HG03097 (cell line): ENCODE measurements at regions not wholly inside any gene's neighbourhood (a gene's known extent, or its start where the extent isn't known, plus 50 kb on each side); places are given as distances from the start of the nearest gene placed in this dataset.
"Not testable (repeated sequence)": the region's sequence is repeated elsewhere in the genome, so short reads cannot be mapped to it uniquely, and the experiment has no call there.

ENCODE experiments used
- ATAC-seq: cut with Tn5 transposase; IDR thresholded peaks from one replicate; pipeline ENCODE4 v1.9.1; 2021; ENCODE audit not compliant: unreplicated experiment, low FRiP score

- no peak for ATAC-seq
These were observed 50.3 kb upstream of the OSBPL11 start for GRCh38 chr3:125645616-125646015.

- ATAC-seq: no peak
These were observed 51.3 kb upstream of the OSBPL11 start for GRCh38 chr3:125646581-125646980.

GRCh38 chr3:125647318-125648014 is 52.2 kb upstream of the OSBPL11 start:
- no peak for ATAC-seq

- no peak for ATAC-seq
These were observed 55.9 kb upstream of the OSBPL11 start for GRCh38 chr3:125651244-125651643.

GRCh38 chr3:125652349-125652748 is 57.1 kb upstream of the OSBPL11 start:
- no peak for ATAC-seq

GRCh38 chr3:125654526-125654925 is 59.2 kb upstream of the OSBPL11 start:
- no peak for ATAC-seq

- ATAC-seq: no peak
These were observed 67.4 kb upstream of the OSBPL11 start for GRCh38 chr3:125662675-125663074.

GRCh38 chr3:125670352-125670751 is 75.1 kb upstream of the OSBPL11 start:
- ATAC-seq: no peak

GRCh38 chr3:125670945-125671344 is 75.6 kb upstream of the OSBPL11 start:
- no peak for ATAC-seq

GRCh38 chr3:125671461-125672243 is 76.4 kb upstream of the OSBPL11 start:
- no peak for ATAC-seq

GRCh38 chr3:125675791-125676190 is 80.5 kb upstream of the OSBPL11 start:
- no peak for ATAC-seq

- ATAC-seq: no peak
These were observed 84.0 kb upstream of the OSBPL11 start for GRCh38 chr3:125679258-125679657.

GRCh38 chr3:125681146-125681545 is 85.8 kb upstream of the OSBPL11 start:
- no peak for ATAC-seq

- ATAC-seq: not testable (repeated sequence)
These were observed 86.6 kb upstream of the OSBPL11 start for GRCh38 chr3:125681906-125682305.

GRCh38 chr3:125682610-125683009 is 87.3 kb upstream of the OSBPL11 start:
- not testable (repeated sequence) for ATAC-seq

- no peak for ATAC-seq
These were observed 88.0 kb upstream of the OSBPL11 start for GRCh38 chr3:125683067-125683829.

- ATAC-seq: no peak
These were observed 88.9 kb upstream of the OSBPL11 start for GRCh38 chr3:125684199-125684598.

- ATAC-seq: not testable (repeated sequence)
These were observed 90.4 kb upstream of the OSBPL11 start for GRCh38 chr3:125685741-125686140.

- ATAC-seq: no peak
These were observed 97.1 kb upstream of the OSBPL11 start for GRCh38 chr3:125692361-125692760.

- no peak for ATAC-seq
These were observed 98.6 kb upstream of the OSBPL11 start for GRCh38 chr3:125693887-125694286.

GRCh38 chr3:125694761-125695294 is 99.5 kb upstream of the OSBPL11 start:
- ATAC-seq: no peak
